ENCODE measurements at regions not wholly inside any gene's neighbourhood (a gene's known extent, or its start where the extent isn't known, plus 50 kb on each side); places are given as distances from the start of the nearest gene placed in this dataset.

DNA sequence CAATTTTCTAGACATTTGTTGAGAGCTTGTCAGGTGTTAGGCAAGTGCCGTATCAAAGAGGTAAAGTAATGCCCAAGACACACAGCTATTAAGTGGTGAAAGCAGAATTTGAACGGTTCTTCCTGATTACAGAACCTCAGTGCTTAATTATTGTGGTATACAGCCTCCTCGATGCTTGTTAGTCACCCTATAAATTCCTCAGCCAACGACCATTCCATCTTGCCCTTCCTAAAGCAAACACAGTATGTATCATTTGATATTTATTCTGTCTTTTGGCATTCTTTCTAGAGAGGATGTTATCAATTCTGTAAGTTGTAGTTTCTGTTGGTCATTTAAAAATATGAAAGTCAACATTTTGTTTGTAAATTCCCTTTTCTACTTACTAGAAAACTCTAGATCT lies 297.8 kb upstream of the BMP2 start:
- no peak overlapping the region for H3K4me3 ChIP-seq (ENCODE audit: low read depth, low read length)
- no peak for DNase-seq (ENCODE audit: low read depth)
- TF ChIP-seq, protein P1, sequence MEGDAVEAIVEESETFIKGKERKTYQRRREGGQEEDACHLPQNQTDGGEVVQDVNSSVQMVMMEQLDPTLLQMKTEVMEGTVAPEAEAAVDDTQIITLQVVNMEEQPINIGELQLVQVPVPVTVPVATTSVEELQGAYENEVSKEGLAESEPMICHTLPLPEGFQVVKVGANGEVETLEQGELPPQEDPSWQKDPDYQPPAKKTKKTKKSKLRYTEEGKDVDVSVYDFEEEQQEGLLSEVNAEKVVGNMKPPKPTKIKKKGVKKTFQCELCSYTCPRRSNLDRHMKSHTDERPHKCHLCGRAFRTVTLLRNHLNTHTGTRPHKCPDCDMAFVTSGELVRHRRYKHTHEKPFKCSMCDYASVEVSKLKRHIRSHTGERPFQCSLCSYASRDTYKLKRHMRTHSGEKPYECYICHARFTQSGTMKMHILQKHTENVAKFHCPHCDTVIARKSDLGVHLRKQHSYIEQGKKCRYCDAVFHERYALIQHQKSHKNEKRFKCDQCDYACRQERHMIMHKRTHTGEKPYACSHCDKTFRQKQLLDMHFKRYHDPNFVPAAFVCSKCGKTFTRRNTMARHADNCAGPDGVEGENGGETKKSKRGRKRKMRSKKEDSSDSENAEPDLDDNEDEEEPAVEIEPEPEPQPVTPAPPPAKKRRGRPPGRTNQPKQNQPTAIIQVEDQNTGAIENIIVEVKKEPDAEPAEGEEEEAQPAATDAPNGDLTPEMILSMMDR (IDR thresholded peaks at IDR 0.05; ENCODE audit: low read depth, low read length), result no peak
- TF ChIP-seq, protein P2, sequence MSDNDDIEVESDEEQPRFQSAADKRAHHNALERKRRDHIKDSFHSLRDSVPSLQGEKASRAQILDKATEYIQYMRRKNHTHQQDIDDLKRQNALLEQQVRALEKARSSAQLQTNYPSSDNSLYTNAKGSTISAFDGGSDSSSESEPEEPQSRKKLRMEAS (IDR thresholded peaks at IDR 0.05; ENCODE audit: low read depth, low read length), result no peak
- no peak for TF ChIP-seq POLR2A (IDR thresholded peaks at IDR 0.05; ENCODE audit: extremely low read depth, insufficient read length)
- TF ChIP-seq MYC (IDR thresholded peaks at IDR 0.05; ENCODE audit: low read depth, low read length), result no peak

GRCh38 chr20:6468423-6469116 lies 298.9 kb upstream of the BMP2 start:
- peak overlapping the region; percentile 1 for H3K4me3 ChIP-seq (ENCODE audit: low read depth, low read length)
- TF ChIP-seq, protein P1 (IDR thresholded peaks at IDR 0.05; ENCODE audit: low read depth, low read length), result no peak
- DNase-seq (ENCODE audit: low read depth), result peak; percentile 71

GRCh38 chr20:6467562-6467961 lies 299.9 kb upstream of the BMP2 start:
- no peak for DNase-seq (ENCODE audit: low read depth)
- H3K4me3 ChIP-seq (ENCODE audit: low read depth, low read length), result no peak overlapping the region
- no peak for TF ChIP-seq MYC (IDR thresholded peaks at IDR 0.05; ENCODE audit: low read depth, low read length)
- TF ChIP-seq, protein P1 (IDR thresholded peaks at IDR 0.05; ENCODE audit: low read depth, low read length), result no peak
- no peak for TF ChIP-seq POLR2A (IDR thresholded peaks at IDR 0.05; ENCODE audit: extremely low read depth, insufficient read length)
- TF ChIP-seq, protein P2 (IDR thresholded peaks at IDR 0.05; ENCODE audit: low read depth, low read length), result no peak

GRCh38 chr20:6466075-6466810 lies 301.2 kb upstream of the BMP2 start:
- no peak for DNase-seq (ENCODE audit: low read depth)

DNA sequence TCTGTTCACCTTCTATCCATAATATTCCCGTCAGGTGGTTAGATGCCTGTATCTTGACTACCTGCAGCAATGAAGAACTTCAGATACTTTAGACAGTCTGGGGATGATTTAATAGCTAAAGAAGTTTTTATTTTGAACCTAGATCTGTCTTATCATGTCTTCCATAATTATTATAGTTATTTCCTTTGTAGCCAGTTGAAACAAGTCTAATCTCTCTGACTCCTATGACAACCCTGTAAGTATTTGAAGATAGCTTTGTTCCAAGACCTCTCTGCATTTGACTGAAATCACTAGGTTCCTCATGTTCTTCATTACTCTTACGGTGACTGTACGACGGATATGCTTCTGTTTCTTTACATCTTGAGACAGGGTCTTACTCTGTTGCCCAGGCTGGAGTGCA lies 316.6 kb upstream of the BMP2 start:
- no peak overlapping the region for H3K4me3 ChIP-seq (ENCODE audit: low read depth, low read length)
- TF ChIP-seq POLR2A (IDR thresholded peaks at IDR 0.05; ENCODE audit: extremely low read depth, insufficient read length), result no peak
- no peak for TF ChIP-seq MYC (IDR thresholded peaks at IDR 0.05; ENCODE audit: low read depth, low read length)
- TF ChIP-seq, protein P2 (IDR thresholded peaks at IDR 0.05; ENCODE audit: low read depth, low read length), result no peak
- TF ChIP-seq, protein P1 (IDR thresholded peaks at IDR 0.05; ENCODE audit: low read depth, low read length), result no peak
- no peak for DNase-seq (ENCODE audit: low read depth)

More at GRCh38 chr20:6466075-6466810, 301.2 kb upstream of the BMP2 start:
- TF ChIP-seq, protein P2 (IDR thresholded peaks at IDR 0.05; ENCODE audit: low read depth, low read length), result no peak
- TF ChIP-seq, protein P1 (IDR thresholded peaks at IDR 0.05; ENCODE audit: low read depth, low read length), result no peak
- TF ChIP-seq MYC (IDR thresholded peaks at IDR 0.05; ENCODE audit: low read depth, low read length) (no peak), POLR2A (IDR thresholded peaks at IDR 0.05; ENCODE audit: extremely low read depth, insufficient read length) (no peak)
- no peak overlapping the region for H3K4me3 ChIP-seq (ENCODE audit: low read depth, low read length)

Measured in NB4 (cell line).